ENCODE measurements at regions not wholly inside any gene's neighbourhood (a gene's known extent, or its start where the extent isn't known, plus 50 kb on each side); places are given as distances from the start of the nearest gene placed in this dataset.

GRCh38 chr1:170284016-170284415 is 138.3 kb downstream of the NTMT2 start:
- in situ Hi-C loops (cut with MboI; ENCODE audit: low pct_unique_long_range_greater_than_20kb, low sequenced_read_pairs, unreplicated experiment), result no loop called here
- no peak for TF ChIP-seq CTCF (IDR thresholded peaks at IDR 0.05; ENCODE audit: extremely low read depth, insufficient read depth, missing control alignments)
- no peak for DNase-seq (ENCODE audit: low spot score)

GRCh38 chr1:170284512-170284911 is 138.8 kb downstream of the NTMT2 start:
- in situ Hi-C loops (cut with MboI; ENCODE audit: low pct_unique_long_range_greater_than_20kb, low sequenced_read_pairs, unreplicated experiment), result no loop called here
- TF ChIP-seq CTCF (IDR thresholded peaks at IDR 0.05; ENCODE audit: extremely low read depth, insufficient read depth, missing control alignments), result no peak

DNA sequence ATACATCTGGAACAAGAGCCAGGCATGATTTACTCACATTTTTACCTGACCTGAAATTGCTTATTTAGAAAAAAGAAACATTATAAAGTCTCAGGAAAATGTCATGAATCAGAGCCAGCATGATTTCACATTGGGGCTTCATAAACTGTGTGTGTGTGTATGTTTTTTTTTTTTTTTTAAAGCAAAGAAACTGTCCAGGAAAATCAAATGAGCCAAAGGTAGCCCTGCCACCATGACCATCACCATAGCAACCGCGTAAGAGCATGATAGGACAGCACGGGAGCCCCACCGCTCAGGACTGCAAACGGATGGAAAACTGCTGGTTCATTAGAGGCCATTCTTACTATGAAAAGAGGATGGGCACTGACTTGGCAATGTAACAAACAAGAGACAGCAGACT is 139.2 kb downstream of the NTMT2 start:
- no peak for DNase-seq (ENCODE audit: low spot score)
- no peak for TF ChIP-seq CTCF (IDR thresholded peaks at IDR 0.05; ENCODE audit: extremely low read depth, insufficient read depth, missing control alignments)
- in situ Hi-C loops (cut with MboI; ENCODE audit: low pct_unique_long_range_greater_than_20kb, low sequenced_read_pairs, unreplicated experiment), result no loop called here

More at GRCh38 chr1:170284512-170284911, 138.8 kb downstream of the NTMT2 start:
- DNase-seq (ENCODE audit: low spot score), result no peak

DNA sequence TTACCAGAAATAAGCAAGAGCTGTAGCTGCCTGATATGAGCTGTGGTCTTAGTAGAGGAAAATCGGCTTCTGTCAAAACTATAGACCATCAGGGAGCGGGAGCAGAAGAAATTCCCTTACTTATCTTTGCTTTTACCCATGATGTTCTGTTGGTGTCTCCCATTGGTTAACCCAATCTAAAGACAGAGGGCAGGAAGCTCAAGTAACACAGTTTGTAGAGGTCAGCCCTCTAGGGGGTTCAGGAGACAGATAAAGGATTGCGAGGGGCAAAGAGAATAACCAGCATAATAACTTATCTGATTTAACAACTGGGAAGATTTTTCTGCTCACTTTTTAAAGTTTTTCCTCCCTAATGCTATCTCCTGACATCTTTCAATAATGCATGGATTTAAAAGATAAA is 142.4 kb downstream of the NTMT2 start:
- DNase-seq (ENCODE audit: low spot score), result no peak
- in situ Hi-C loops (cut with MboI; ENCODE audit: low pct_unique_long_range_greater_than_20kb, low sequenced_read_pairs, unreplicated experiment), result no loop called here
- no peak for TF ChIP-seq CTCF (IDR thresholded peaks at IDR 0.05; ENCODE audit: extremely low read depth, insufficient read depth, missing control alignments)

GRCh38 chr1:170290276-170290675 is 144.5 kb downstream of the NTMT2 start:
- in situ Hi-C loops (cut with MboI; ENCODE audit: low pct_unique_long_range_greater_than_20kb, low sequenced_read_pairs, unreplicated experiment), result no loop called here
- no peak for TF ChIP-seq CTCF (IDR thresholded peaks at IDR 0.05; ENCODE audit: extremely low read depth, insufficient read depth, missing control alignments)
- no peak for DNase-seq (ENCODE audit: low spot score)

GRCh38 chr1:170290991-170291390 is 145.2 kb downstream of the NTMT2 start:
- no peak for DNase-seq (ENCODE audit: low spot score)
- in situ Hi-C loops (cut with MboI; ENCODE audit: low pct_unique_long_range_greater_than_20kb, low sequenced_read_pairs, unreplicated experiment), result no loop called here
- TF ChIP-seq CTCF (IDR thresholded peaks at IDR 0.05; ENCODE audit: extremely low read depth, insufficient read depth, missing control alignments), result no peak

DNA sequence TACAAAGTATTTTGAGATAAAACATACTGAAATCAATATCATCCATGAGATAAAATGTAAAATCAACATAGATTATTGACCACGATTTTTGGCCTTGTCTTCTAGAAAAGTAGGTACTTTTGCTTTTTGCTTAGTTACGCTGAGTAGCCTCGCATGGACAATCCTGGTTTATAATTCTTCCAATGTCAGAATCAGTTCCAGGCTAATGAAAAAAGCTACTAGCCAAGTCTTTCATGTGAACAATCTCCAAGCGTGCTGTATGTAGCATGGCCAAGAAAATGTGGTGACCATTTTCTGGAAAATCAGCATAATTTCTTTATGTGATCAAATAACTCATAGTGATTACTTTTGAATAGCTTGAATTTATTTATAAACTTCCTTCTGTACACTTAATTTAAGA is 145.8 kb downstream of the NTMT2 start:
- in situ Hi-C loops (cut with MboI; ENCODE audit: low pct_unique_long_range_greater_than_20kb, low sequenced_read_pairs, unreplicated experiment), result no loop called here
- no peak for DNase-seq (ENCODE audit: low spot score)
- TF ChIP-seq CTCF (IDR thresholded peaks at IDR 0.05; ENCODE audit: extremely low read depth, insufficient read depth, missing control alignments), result no peak
